ENCODE measurements at regions not wholly inside any gene's neighbourhood (a gene's known extent, or its start where the extent isn't known, plus 50 kb on each side); places are given as distances from the start of the nearest gene placed in this dataset.

- TF ChIP-seq CTCF (IDR thresholded peaks at IDR 0.05; ENCODE audit: control extremely low read depth, extremely low read depth, low read depth, missing control alignments) = no peak
- no peak for DNase-seq (ENCODE audit: extremely low spot score)
- ChIA-PET POLR2A (no interaction called here), CTCF (no interaction called here)
Measured at GRCh38 chr14:26121181-26121580, 476.7 kb downstream of the NOVA1 start.

GRCh38 chr14:26113911-26114640 is 483.8 kb downstream of the NOVA1 start:
- POLR2A ChIA-PET = no interaction called here
- CTCF ChIA-PET = interaction anchor here (1.2 kb wide), 3 partner anchors 11 to 20 kb away, joined by 3 read pairs; no protein-coding TSS in a partner anchor
- no peak for TF ChIP-seq CTCF (IDR thresholded peaks at IDR 0.05; ENCODE audit: control extremely low read depth, extremely low read depth, low read depth, missing control alignments)
- no peak for DNase-seq (ENCODE audit: extremely low spot score)

GRCh38 chr14:26104717-26105116 is 493.1 kb downstream of the NOVA1 start:
- DNase-seq (ENCODE audit: extremely low spot score) = no peak
- ChIA-PET CTCF (no interaction called here), POLR2A (no interaction called here)
- no peak for TF ChIP-seq CTCF (IDR thresholded peaks at IDR 0.05; ENCODE audit: control extremely low read depth, extremely low read depth, low read depth, missing control alignments)

- DNase-seq (ENCODE audit: extremely low spot score) = no peak
- ChIA-PET POLR2A (no interaction called here), CTCF (no interaction called here)
- no peak for TF ChIP-seq CTCF (IDR thresholded peaks at IDR 0.05; ENCODE audit: control extremely low read depth, extremely low read depth, low read depth, missing control alignments)
Measured at GRCh38 chr14:26097852-26098251, 500.0 kb downstream of the NOVA1 start.

- no peak for TF ChIP-seq CTCF (IDR thresholded peaks at IDR 0.05; ENCODE audit: control extremely low read depth, extremely low read depth, low read depth, missing control alignments)
- ChIA-PET CTCF (no interaction called here), POLR2A (no interaction called here)
- DNase-seq (ENCODE audit: extremely low spot score) = no peak
Measured at GRCh38 chr14:26088275-26088674, 509.6 kb downstream of the NOVA1 start.

- ChIA-PET CTCF (interaction anchor here (2.0 kb wide), 1 partner anchor 16 kb away, joined by 7 read pairs; no protein-coding TSS in a partner anchor), POLR2A (no interaction called here)
- TF ChIP-seq CTCF (IDR thresholded peaks at IDR 0.05; ENCODE audit: control extremely low read depth, extremely low read depth, low read depth, missing control alignments) = no peak
- no peak for DNase-seq (ENCODE audit: extremely low spot score)
Measured at GRCh38 chr14:26081043-26081442, 516.8 kb downstream of the NOVA1 start.
